MM.1S (cell line): ENCODE measurements at regions not wholly inside any gene's neighbourhood (a gene's known extent, or its start where the extent isn't known, plus 50 kb on each side); places are given as distances from the start of the nearest gene placed in this dataset.

Experiments used
- EZH2 ChIP-seq: fragments of 300-600 bp; sonication (generic); optimal IDR thresholded peaks from 2 replicates; pipeline ENCODE3; 2017; ENCODE audit warnings: low read depth, mild to moderate bottlenecking, antibody characterized with exemption, low read length, mixed read lengths
- TF ChIP-seq, protein P1 (sequence below): fragments of 300-600 bp; sonication (generic); IDR thresholded peaks from 2 replicates; pipeline ENCODE4 v1.5.1; 2016; ENCODE audit warnings: antibody characterized with exemption, low read length, mixed read lengths

DNA sequence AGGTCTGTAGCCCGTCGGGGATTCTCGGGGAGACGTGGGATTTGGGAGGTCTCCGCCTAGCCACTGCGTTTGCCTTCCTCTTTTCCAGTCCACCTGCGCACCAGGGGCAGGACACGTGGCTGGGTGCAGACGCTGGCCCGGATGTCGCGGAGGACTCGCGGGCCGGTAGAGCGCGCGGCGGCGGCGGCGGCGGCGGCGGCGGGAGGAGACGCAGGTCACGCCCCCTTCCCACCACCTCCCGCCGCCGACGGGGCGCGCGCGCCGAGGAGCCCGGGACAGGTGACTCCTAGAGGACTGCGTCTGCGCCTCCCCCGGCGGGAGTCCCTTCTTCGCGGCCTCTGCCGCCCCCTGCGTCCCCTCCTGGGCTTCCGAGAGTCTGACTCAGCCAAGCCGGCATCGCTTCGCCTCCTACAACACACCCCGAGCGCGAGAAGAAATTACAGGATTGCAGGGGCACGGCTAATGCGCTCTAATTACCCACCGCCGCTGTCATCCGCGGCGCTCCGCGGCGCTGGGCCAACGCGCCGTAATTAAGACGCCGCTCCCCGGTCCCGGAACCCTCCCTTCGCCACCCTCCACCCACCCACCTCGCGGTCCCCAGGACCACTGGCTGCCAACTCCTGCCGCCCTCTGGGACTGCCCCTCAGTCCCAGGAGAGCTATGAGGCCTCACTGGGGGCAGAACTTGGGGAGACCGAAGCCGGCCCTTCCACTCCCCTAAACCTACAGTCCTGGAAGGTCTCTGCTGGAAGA lies 124.5 kb downstream of the MRPL14 start:
- TF ChIP-seq, protein P1, sequence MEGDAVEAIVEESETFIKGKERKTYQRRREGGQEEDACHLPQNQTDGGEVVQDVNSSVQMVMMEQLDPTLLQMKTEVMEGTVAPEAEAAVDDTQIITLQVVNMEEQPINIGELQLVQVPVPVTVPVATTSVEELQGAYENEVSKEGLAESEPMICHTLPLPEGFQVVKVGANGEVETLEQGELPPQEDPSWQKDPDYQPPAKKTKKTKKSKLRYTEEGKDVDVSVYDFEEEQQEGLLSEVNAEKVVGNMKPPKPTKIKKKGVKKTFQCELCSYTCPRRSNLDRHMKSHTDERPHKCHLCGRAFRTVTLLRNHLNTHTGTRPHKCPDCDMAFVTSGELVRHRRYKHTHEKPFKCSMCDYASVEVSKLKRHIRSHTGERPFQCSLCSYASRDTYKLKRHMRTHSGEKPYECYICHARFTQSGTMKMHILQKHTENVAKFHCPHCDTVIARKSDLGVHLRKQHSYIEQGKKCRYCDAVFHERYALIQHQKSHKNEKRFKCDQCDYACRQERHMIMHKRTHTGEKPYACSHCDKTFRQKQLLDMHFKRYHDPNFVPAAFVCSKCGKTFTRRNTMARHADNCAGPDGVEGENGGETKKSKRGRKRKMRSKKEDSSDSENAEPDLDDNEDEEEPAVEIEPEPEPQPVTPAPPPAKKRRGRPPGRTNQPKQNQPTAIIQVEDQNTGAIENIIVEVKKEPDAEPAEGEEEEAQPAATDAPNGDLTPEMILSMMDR: peak; percentile 24
- TF ChIP-seq EZH2: no peak
